A549 (cell line): ENCODE measurements at regions not wholly inside any gene's neighbourhood (a gene's known extent, or its start where the extent isn't known, plus 50 kb on each side); places are given as distances from the start of the nearest gene placed in this dataset.

ENCODE experiments used
- ATAC-seq, 2 experiments: fragments of 200-7000 bp in 1 of 2; fragments of >200 bp in 1 of 2; cut with Nextera tagmentation in 1 of 2; cut with Tn5 transposase in 1 of 2; 3 replicates each; pipeline versions ENCODE4 v1.8.0 to v1.9.1; 2018 to 2020; ENCODE audit warnings: mild to moderate bottlenecking in 1 of 2, moderate library complexity in 1 of 2
- CTCF ChIA-PET: fragments of 300-600 bp; sonication (Branson Sonifier 250); formaldehyde crosslinking; extraction: SDS; loops from one replicate; lab custom pipeline; 2021; ENCODE audit warnings: antibody characterized with exemption, inconsistent platforms; lab: Yijun Ruan, JAX
- POLR2A ChIA-PET: fragments of 350-600 bp; formaldehyde crosslinking; extraction: SDS; loops from one replicate; lab custom pipeline; 2021; ENCODE audit warnings: antibody characterized with exemption, inconsistent platforms; lab: Yijun Ruan, JAX
- DNase-seq, 2 experiments: peaks; one replicate each; pipeline versions ENCODE4 v3.0.0 to v3.0.0-alpha.2; 2011 to 2016; ENCODE audit warnings: low read depth in 1 of 2, low spot score in 1 of 2
- FAIRE-seq: peaks from 2 replicates; lab custom pipeline; 2011; peaks lifted over from hg19 to GRCh38; lab: Jason Lieb, UNC
- H3K27ac ChIP-seq, 2 experiments: fragments of >200 bp; sonication (Bioruptor Twin); formaldehyde crosslinking; 3 replicates each; pipeline ENCODE4 v1.5.1; 2016 to 2017
- H3K4me1 ChIP-seq: fragments of >200 bp; sonication (Bioruptor Twin); formaldehyde crosslinking; 3 replicates; pipeline ENCODE4 v1.6.1; 2016
- H3K4me2 ChIP-seq: fragments of >200 bp; sonication (Bioruptor Twin); formaldehyde crosslinking; 3 replicates; pipeline ENCODE4 v1.6.1; 2016
- H3K4me3 ChIP-seq: fragments of >200 bp; sonication (Bioruptor Twin); formaldehyde crosslinking; 3 replicates; pipeline ENCODE4 v1.5.1; 2016
- H3K9me3 ChIP-seq: fragments of >200 bp; sonication (Bioruptor Twin); formaldehyde crosslinking; 3 replicates; pipeline ENCODE4 v1.6.1; 2016
- ATOH8 ChIP-seq: fragments of 250-450 bp; sonication (Bioruptor Pico); IDR thresholded peaks from 2 replicates; pipeline ENCODE4 v1.5.0; 2020; ENCODE audit warnings: low read depth, mild to moderate bottlenecking, moderate library complexity
- BHLHE40 ChIP-seq: IDR thresholded peaks from 2 replicates; pipeline ENCODE4 v1.6.1; 2012; ENCODE audit warnings: low read depth, low read length, inconsistent platforms
- CBX8 ChIP-seq: fragments of 200-600 bp; sonication (generic); IDR thresholded peaks from 2 replicates; pipeline ENCODE4 v1.6.1; 2016
- CTCF ChIP-seq: fragments of >200 bp; sonication (Bioruptor Twin); formaldehyde crosslinking; IDR thresholded peaks from 3 replicates; pipeline ENCODE4 v1.5.1; 2016
- EHF ChIP-seq: fragments of 250-450 bp; sonication (Bioruptor Pico); IDR thresholded peaks from 2 replicates; pipeline ENCODE4 v1.5.0; 2020; ENCODE audit warnings: mild to moderate bottlenecking
- EHMT2 ChIP-seq: fragments of 200-600 bp; sonication (generic); IDR thresholded peaks from 2 replicates; pipeline ENCODE4 v1.6.1; 2016; ENCODE audit warnings: antibody characterized with exemption, low read depth, mild to moderate bottlenecking, moderate library complexity
- ELK1 ChIP-seq: fragments of 150-350 bp; IDR thresholded peaks from 2 replicates; pipeline ENCODE4 v1.6.1; 2014; ENCODE audit warnings: low read depth, mild to moderate bottlenecking, low read length
- FOSL2 ChIP-seq, 2 experiments: fragments of 450-650 bp in 1 of 2; fragments of >200 bp in 1 of 2; sonication (Bioruptor Twin) in 1 of 2; formaldehyde crosslinking; IDR thresholded peaks; 2 replicates each; pipeline versions ENCODE4 v1.5.0 to v1.6.1; 2016 to 2020; ENCODE audit warnings: mild to moderate bottlenecking in 1 of 2, moderate library complexity in 1 of 2
- FOXS1 ChIP-seq: fragments of 250-450 bp; sonication (Bioruptor Pico); IDR thresholded peaks from 2 replicates; pipeline ENCODE4 v1.5.0; 2020; ENCODE audit warnings: mild to moderate bottlenecking, moderate library complexity
- HDAC2 ChIP-seq: fragments of 200-600 bp; sonication (generic); IDR thresholded peaks from 2 replicates; pipeline ENCODE4 v1.6.1; 2016
- HOXB13 ChIP-seq: fragments of 250-450 bp; sonication (Bioruptor Pico); IDR thresholded peaks from 2 replicates; pipeline ENCODE4 v1.5.0; 2020; ENCODE audit warnings: low read depth, mild to moderate bottlenecking, moderate library complexity
- JUN ChIP-seq, 2 experiments: fragments of >200 bp; sonication (Bioruptor Twin); formaldehyde crosslinking; IDR thresholded peaks; 2 replicates in 1 of 2; 3 replicates in 1 of 2; pipeline ENCODE4 v1.6.1; 2016 to 2017
- KDM1A ChIP-seq: fragments of 200-600 bp; sonication (generic); IDR thresholded peaks from 2 replicates; pipeline ENCODE4 v1.6.1; 2016; ENCODE audit warnings: low read depth, mild to moderate bottlenecking
- MAX ChIP-seq: IDR thresholded peaks from 2 replicates; pipeline ENCODE4 v1.6.1; 2012
- MYC ChIP-seq: IDR thresholded peaks from 2 replicates; pipeline ENCODE4 v1.6.1; 2012; ENCODE audit warnings: mild to moderate bottlenecking, inconsistent platforms, low read length, improper control_type of control experiment, borderline replicate concordance
- NFE2L2 ChIP-seq: fragments of 150-350 bp; conservative IDR thresholded peaks from 2 replicates; pipeline ENCODE4 v1.6.1; 2014; ENCODE audit warnings: low read length
- NPAS2 ChIP-seq: fragments of 250-450 bp; sonication (Bioruptor Pico); IDR thresholded peaks from 2 replicates; pipeline ENCODE4 v1.8.0; 2022; ENCODE audit warnings: mild to moderate bottlenecking, moderate library complexity, borderline replicate concordance
- RAD21 ChIP-seq, 2 experiments: fragments of >200 bp in 1 of 2; sonication (Bioruptor Twin) in 1 of 2; formaldehyde crosslinking in 1 of 2; IDR thresholded peaks in 1 of 2; conservative IDR thresholded peaks in 1 of 2; 2 replicates in 1 of 2; 3 replicates in 1 of 2; pipeline ENCODE4 v1.6.1; 2012 to 2018; ENCODE audit warnings: inconsistent platforms in 1 of 2
- RARB ChIP-seq: fragments of 250-450 bp; sonication (Bioruptor Pico); IDR thresholded peaks from 2 replicates; pipeline ENCODE4 v1.8.0; 2021; ENCODE audit warnings: mild to moderate bottlenecking, moderate library complexity
- TFCP2L1 ChIP-seq: fragments of 250-450 bp; sonication (Bioruptor Pico); IDR thresholded peaks from 2 replicates; pipeline ENCODE4 v1.5.0; 2021; ENCODE audit warnings: mild to moderate bottlenecking
- ZFP36 ChIP-seq: fragments of 450-650 bp; IDR thresholded peaks from 2 replicates; pipeline ENCODE4 v1.6.1; 2014; ENCODE audit warnings: borderline replicate concordance; ENCODE audit not compliant: partially characterized antibody
- ZNF302 ChIP-seq: fragments of 250-450 bp; sonication (Bioruptor Pico); IDR thresholded peaks from 2 replicates; pipeline ENCODE4 v1.9.0; 2021; ENCODE audit warnings: inconsistent platforms, mild to moderate bottlenecking, moderate library complexity
- WGBS: methylation state at CpG from one replicate; pipeline ENCODE4 v1.1.6; 2017; ENCODE audit errors: missing lambda C conversion rate; 5-methylcytosine and 5-hydroxymethylcytosine counted together

GRCh38 chr14:100381395-100382105, 58.4 kb downstream of the SLC25A47 start:
- H3K27ac ChIP-seq = no peak overlapping the region
- H3K4me2 ChIP-seq = no peak overlapping the region
- FAIRE-seq (no peak), DNase-seq (no peak), ATAC-seq (no peak)
- H3K4me3 ChIP-seq = no peak overlapping the region
- peaks cover 35% of the 10 kb centered on the region for H3K4me1 ChIP-seq
- TF ChIP-seq NFE2L2 (no peak), EHF (no peak), TFCP2L1 (no peak), MYC (no peak)
- 87% methylated on average over 11 of the region's 11 CpGs for WGBS
- ChIA-PET POLR2A (no interaction called here), CTCF (interaction anchor here (1.1 to 16.2 kb wide), 11 partner anchors 9 to 271 kb away, joined by 4 to 602 read pairs (median 32); no protein-coding TSS in a partner anchor)
- H3K9me3 ChIP-seq = no peaks in the 10 kb centered on the region

- CTCF ChIA-PET = interaction anchor here (0.9 to 16.2 kb wide), 16 partner anchors 9 to 1281 kb away, joined by 3 to 602 read pairs (median 18); no protein-coding TSS in a partner anchor
- Histone ChIP-seq H3K4me1 (peaks cover 32% of the 10 kb centered on the region), H3K4me3 (no peak overlapping the region)
- FAIRE-seq = no peak
- TF ChIP-seq BHLHE40 (no peak), CBX8 (no peak), ATOH8 (CRISPR knock-in tag) (no peak), KDM1A (no peak), FOXS1 (CRISPR knock-in tag) (no peak), ZNF302 (no peak), NPAS2 (CRISPR knock-in tag) (no peak), JUN (IDR thresholded peaks at IDR 0.05) (no peak), NFE2L2 (no peak), CTCF (no peak), ELK1 (no peak), EHMT2 (no peak), FOSL2 (IDR thresholded peaks at IDR 0.05) (no peak), FOSL2 (CRISPR knock-in tag; IDR thresholded peaks at IDR 0.05) (no peak), ZFP36 (no peak), RAD21 (conservative IDR thresholded peaks at IDR 0.05 in 1 of 2, IDR thresholded peaks at IDR 0.05 in 1 of 2) (no peak), HOXB13 (CRISPR knock-in tag) (no peak), RARB (CRISPR knock-in tag) (no peak), MAX (no peak), HDAC2 (no peak), TFCP2L1 (no peak)
- TF ChIP-seq, all 56 proteins: peak for 0
- DNase-seq (no peak), ATAC-seq (no peak)
- no peak overlapping the region for H3K27ac ChIP-seq
- 77% methylated on average over 6 of the region's 7 CpGs for WGBS
- POLR2A ChIA-PET = no interaction called here
- H3K9me3 ChIP-seq = no peaks in the 10 kb centered on the region
- no peak overlapping the region for H3K4me2 ChIP-seq
Measured at GRCh38 chr14:100382106-100382455, 58.9 kb downstream of the SLC25A47 start.
